IMR-90 (cell line): ENCODE measurements at regions not wholly inside any gene's neighbourhood (a gene's known extent, or its start where the extent isn't known, plus 50 kb on each side); places are given as distances from the start of the nearest gene placed in this dataset.

ENCODE experiments used
- ATAC-seq: fragments of 200-7000 bp; cut with Tn5 transposase; 2 replicates; pipeline ENCODE4 v1.9.1; 2020; ENCODE audit warnings: low read depth, mild to moderate bottlenecking, moderate library complexity
- BruUV-seq: library from RNA; stranded (reverse); fragments of 400-500 nt; replicated peaks from 2 replicates; lab custom pipeline; 2021; lab: Mats Ljungman, UMichigan
- CTCF ChIA-PET: fragments of 300-600 bp; formaldehyde crosslinking; extraction: SDS; loops from one replicate; lab custom pipeline; 2021; ENCODE audit warnings: antibody characterized with exemption; lab: Yijun Ruan, JAX
- POLR2A ChIA-PET: fragments of 300-600 bp; sonication (Branson Sonifier 250); formaldehyde crosslinking; loops from one replicate; lab custom pipeline; 2022; ENCODE audit warnings: antibody characterized with exemption; ENCODE audit not compliant: unreplicated experiment; lab: Charles Lee
- DNase-seq: peaks from one replicate; pipeline ENCODE4 v3.0.0; 2013
- H2AFZ ChIP-seq: replicated peaks from 2 replicates; pipeline ENCODE3; 2013; ENCODE audit warnings: low read length, mild to moderate bottlenecking; ENCODE audit not compliant: poor library complexity
- H2AK5ac ChIP-seq: 2 replicates; pipeline ENCODE4 v1.6.1; 2013; ENCODE audit warnings: low read depth, low read length, inconsistent platforms
- H2AK9ac ChIP-seq: replicated peaks from 2 replicates; pipeline ENCODE3; 2013; ENCODE audit warnings: mild to moderate bottlenecking, low read depth, low read length, moderate library complexity; ENCODE audit not compliant: poor library complexity
- H2BK120ac ChIP-seq: 2 replicates; pipeline ENCODE4 v1.6.1; 2013; ENCODE audit warnings: low read depth, low read length, inconsistent platforms
- H2BK15ac ChIP-seq: 3 replicates; pipeline ENCODE4 v1.6.1; 2013; ENCODE audit warnings: low read depth, low read length, inconsistent platforms
- H2BK20ac ChIP-seq: 2 replicates; pipeline ENCODE4 v1.6.1; 2013; ENCODE audit warnings: low read depth, mild to moderate bottlenecking, inconsistent platforms, low read length, moderate library complexity
- H2BK5ac ChIP-seq: 2 replicates; pipeline ENCODE4 v1.6.1; 2013; ENCODE audit warnings: mild to moderate bottlenecking, low read depth, low read length, inconsistent platforms; ENCODE audit not compliant: poor library complexity, severe bottlenecking
- H3K14ac ChIP-seq: replicated peaks from 2 replicates; pipeline ENCODE4 v1.6.1; 2013; ENCODE audit warnings: low read depth, low read length, inconsistent platforms
- H3K18ac ChIP-seq: 2 replicates; pipeline ENCODE4 v1.6.1; 2013; ENCODE audit warnings: low read depth, low read length, control low read depth
- H3K23ac ChIP-seq: 2 replicates; pipeline ENCODE4 v1.6.1; 2013; ENCODE audit warnings: low read depth, low read length, inconsistent platforms
- H3K27ac ChIP-seq: 2 replicates; pipeline ENCODE4 v1.5.1; 2013; ENCODE audit warnings: mild to moderate bottlenecking, control low read depth, low read length; ENCODE audit not compliant: insufficient read depth
- H3K27me3 ChIP-seq: 2 replicates; pipeline ENCODE4 v1.6.1; 2013; ENCODE audit warnings: low read length; ENCODE audit not compliant: control insufficient read depth, insufficient read depth
- H3K36me3 ChIP-seq: 2 replicates; pipeline ENCODE4 v1.6.1; 2013; ENCODE audit warnings: low read length, mixed read lengths; ENCODE audit not compliant: control insufficient read depth, insufficient read depth
- H3K4ac ChIP-seq: 2 replicates; pipeline ENCODE4 v1.6.1; 2013; ENCODE audit warnings: low read depth, low read length, inconsistent platforms
- H3K4me1 ChIP-seq: 2 replicates; pipeline ENCODE4 v1.6.1; 2013; ENCODE audit warnings: low read length, mixed read lengths; ENCODE audit not compliant: control insufficient read depth, insufficient read depth
- H3K4me2 ChIP-seq: 2 replicates; pipeline ENCODE4 v1.6.1; 2013; ENCODE audit warnings: low read depth, mild to moderate bottlenecking, control low read depth, low read length, moderate library complexity
- H3K4me3 ChIP-seq: 2 replicates; pipeline ENCODE4 v1.5.1; 2013; ENCODE audit warnings: low read depth, mild to moderate bottlenecking, control low read depth, low read length, moderate library complexity; ENCODE audit not compliant: insufficient read depth
- H3K56ac ChIP-seq: 2 replicates; pipeline ENCODE4 v1.6.1; 2013; ENCODE audit warnings: low read length, inconsistent platforms; ENCODE audit not compliant: insufficient read depth; ENCODE audit errors: extremely low read depth
- H3K79me1 ChIP-seq, 2 experiments: 2 replicates each; pipeline ENCODE4 v1.6.1; 2013; ENCODE audit warnings: low read length in 2 of 2, inconsistent platforms in 1 of 2, low read depth in 1 of 2
- H3K9ac ChIP-seq: 2 replicates; pipeline ENCODE4 v1.6.1; 2013; ENCODE audit warnings: low read depth, low read length, control low read depth
- H3K9me1 ChIP-seq: 2 replicates; pipeline ENCODE4 v1.6.1; 2013; ENCODE audit warnings: low read length, inconsistent platforms; ENCODE audit not compliant: insufficient read depth
- H3K9me3 ChIP-seq: 2 replicates; pipeline ENCODE4 v1.6.1; 2013; ENCODE audit warnings: low read length; ENCODE audit not compliant: control insufficient read depth, insufficient read depth
- H4K20me1 ChIP-seq: 2 replicates; pipeline ENCODE4 v1.6.1; 2013; ENCODE audit warnings: low read length, inconsistent platforms; ENCODE audit not compliant: insufficient read depth
- H4K5ac ChIP-seq: 2 replicates; pipeline ENCODE4 v1.6.1; 2013; ENCODE audit warnings: mild to moderate bottlenecking, low read depth, low read length, control low read depth
- H4K8ac ChIP-seq, 2 experiments: 2 replicates each; pipeline ENCODE4 v1.6.1; 2013; ENCODE audit warnings: low read depth in 2 of 2, low read length in 2 of 2, control low read depth in 1 of 2, inconsistent platforms in 1 of 2
- H4K91ac ChIP-seq: 2 replicates; pipeline ENCODE4 v1.6.1; 2013; ENCODE audit warnings: low read depth, low read length, inconsistent platforms; ENCODE audit not compliant: insufficient read depth
- BHLHE40 ChIP-seq: fragments of 150-350 bp; IDR thresholded peaks from 2 replicates; pipeline ENCODE4 v1.6.1; 2016; ENCODE audit warnings: mild to moderate bottlenecking, low read depth, low read length
- CEBPB ChIP-seq: IDR thresholded peaks from 2 replicates; pipeline ENCODE4 v1.6.1; 2012; ENCODE audit warnings: low read depth, low read length, improper control_type of control experiment
- CHD1 ChIP-seq: IDR thresholded peaks from 2 replicates; pipeline ENCODE4 v1.6.1; 2012; ENCODE audit warnings: low read depth, low read length, improper control_type of control experiment
- CTCF ChIP-seq: conservative IDR thresholded peaks from 2 replicates; pipeline ENCODE4 v1.5.1; 2012; ENCODE audit warnings: mild to moderate bottlenecking, low read depth, low read length, improper control_type of control experiment
- FOS ChIP-seq: fragments of 150-350 bp; IDR thresholded peaks from 2 replicates; pipeline ENCODE4 v1.6.1; 2016; ENCODE audit warnings: low read depth, low read length
- MAFK ChIP-seq: IDR thresholded peaks from 2 replicates; pipeline ENCODE4 v1.6.1; 2012; ENCODE audit warnings: low read depth, low read length, improper control_type of control experiment
- MXI1 ChIP-seq: IDR thresholded peaks from 2 replicates; pipeline ENCODE4 v1.6.1; 2012; ENCODE audit warnings: low read depth, mild to moderate bottlenecking, low read length, moderate library complexity, borderline replicate concordance
- NFE2L2 ChIP-seq: fragments of 150-350 bp; IDR thresholded peaks from 2 replicates; pipeline ENCODE4 v1.6.1; 2016; ENCODE audit warnings: low read depth, mild to moderate bottlenecking, low read length
- POLR2A ChIP-seq: IDR thresholded peaks from 2 replicates; pipeline ENCODE4 v1.6.1; 2012; ENCODE audit warnings: mild to moderate bottlenecking, low read depth, low read length
- RAD21 ChIP-seq: IDR thresholded peaks from 2 replicates; pipeline ENCODE4 v1.6.1; 2012; ENCODE audit warnings: low read length, improper control_type of control experiment
- RFX5 ChIP-seq: IDR thresholded peaks from 2 replicates; pipeline ENCODE4 v1.8.0; 2012; ENCODE audit warnings: low read depth, mild to moderate bottlenecking, low read length, moderate library complexity
- WGBS, 2 experiments: methylation state at CpG; one replicate each; pipeline versions ENCODE4 v1.1.5 to v1.1.7; 2013; ENCODE audit warnings: missing lambda C conversion rate in 2 of 2; ENCODE audit not compliant: insufficient read length in 1 of 2; ENCODE audit errors: extremely low coverage in 2 of 2; 5-methylcytosine and 5-hydroxymethylcytosine counted together
- dilution Hi-C: fragments of 300-500 bp; cut with HindIII; formaldehyde crosslinking; loops from one replicate; pipeline ENCODE4 v1.14.3; 2018; ENCODE audit warnings: low sequenced_read_pairs; ENCODE audit not compliant: unreplicated experiment
- in situ Hi-C: fragments of 300-500 bp; cut with MboI; formaldehyde crosslinking; loops from 3 replicates; pipeline ENCODE4 v1.14.3; 2019; ENCODE audit warnings: low sequenced_read_pairs, inconsistent platforms, mixed read lengths
- intact Hi-C: fragments of 100-400 bp; cut with micrococcal nuclease; formaldehyde crosslinking; loops from 2 replicates; pipeline ENCODE4 v1.10.0; 2022
- TF ChIP-seq, protein P1 (sequence below): fragments of 150-350 bp; IDR thresholded peaks from 2 replicates; pipeline ENCODE4 v1.6.1; 2016; ENCODE audit warnings: low read depth, mild to moderate bottlenecking, low read length, moderate library complexity, borderline replicate concordance

DNA sequence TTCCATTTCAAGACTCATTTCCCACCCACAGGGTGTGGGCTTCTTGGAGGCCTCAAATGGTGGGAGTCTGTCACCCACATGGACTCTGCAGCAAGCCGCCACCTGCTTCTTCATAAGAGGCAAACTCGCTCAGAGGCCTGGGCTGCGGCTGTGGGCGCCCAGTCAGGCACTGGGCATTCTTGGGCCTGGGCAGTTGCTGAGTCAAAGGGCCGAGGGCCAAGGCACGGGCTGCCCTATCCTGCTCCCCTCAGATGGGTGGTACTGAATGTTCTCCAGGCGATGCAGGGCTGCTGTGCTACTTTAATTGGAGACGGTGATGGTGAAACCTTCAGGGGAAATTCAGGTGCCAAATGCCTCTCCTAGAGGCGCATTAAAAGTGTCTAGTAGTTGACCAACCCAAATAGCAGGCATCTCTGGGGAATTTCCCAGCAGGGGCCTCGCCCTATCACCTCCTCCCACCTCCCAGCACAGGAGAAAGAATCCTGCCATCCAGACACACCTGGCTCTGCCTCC is 57.9 kb downstream of the MAFB start:
- Histone ChIP-seq H3K4ac (no peak overlapping the region), H2BK20ac (no peak overlapping the region), H3K79me1 (no peaks in the 10 kb centered on the region), H2AK5ac (no peak overlapping the region), H3K56ac (no peak overlapping the region), H3K14ac (no peak overlapping the region), H3K36me3 (no peaks in the 10 kb centered on the region), H3K27me3 (no peaks in the 10 kb centered on the region; the same call in 1 of the 2 replicates), H4K20me1 (no peaks in the 10 kb centered on the region), H4K5ac (no peak overlapping the region), H3K27ac (no peak overlapping the region), H2BK15ac (no peak overlapping the region), H2BK5ac (no peak overlapping the region), H3K9me1 (no peaks in the 10 kb centered on the region), H4K8ac (no peak overlapping the region), H2BK120ac (no peak overlapping the region), H3K23ac (no peak overlapping the region), H2AFZ (no peak overlapping the region), H3K9ac (no peak overlapping the region), H4K91ac (no peak overlapping the region), H2AK9ac (no peak overlapping the region), H3K18ac (no peak overlapping the region), H3K4me2 (no peak overlapping the region), H3K9me3 (no peaks in the 10 kb centered on the region), H3K4me1 (no peaks in the 10 kb centered on the region), H3K4me3 (no peak overlapping the region)
- dilution Hi-C loops (no loop called here), in situ Hi-C loops (no loop called here), intact Hi-C loops (no loop called here)
- no TSS peak for BruUV-seq
- no peak for DNase-seq
- 58% methylated on average over 5 of the region's 10 CpGs; no CpG with 5 or more reads in 1 of the 2 experiments for WGBS, 2 experiments
- ChIA-PET POLR2A (no interaction called here), CTCF (no interaction called here)
- no peak for ATAC-seq
- no peak for TF ChIP-seq MAFK
- TF ChIP-seq CTCF: no peak
- TF ChIP-seq FOS: no peak
- no peak for TF ChIP-seq POLR2A
- no peak for TF ChIP-seq CHD1
- no peak for TF ChIP-seq MXI1
- no peak for TF ChIP-seq RFX5
- TF ChIP-seq, protein P1, sequence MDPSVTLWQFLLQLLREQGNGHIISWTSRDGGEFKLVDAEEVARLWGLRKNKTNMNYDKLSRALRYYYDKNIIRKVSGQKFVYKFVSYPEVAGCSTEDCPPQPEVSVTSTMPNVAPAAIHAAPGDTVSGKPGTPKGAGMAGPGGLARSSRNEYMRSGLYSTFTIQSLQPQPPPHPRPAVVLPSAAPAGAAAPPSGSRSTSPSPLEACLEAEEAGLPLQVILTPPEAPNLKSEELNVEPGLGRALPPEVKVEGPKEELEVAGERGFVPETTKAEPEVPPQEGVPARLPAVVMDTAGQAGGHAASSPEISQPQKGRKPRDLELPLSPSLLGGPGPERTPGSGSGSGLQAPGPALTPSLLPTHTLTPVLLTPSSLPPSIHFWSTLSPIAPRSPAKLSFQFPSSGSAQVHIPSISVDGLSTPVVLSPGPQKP: no peak
- TF ChIP-seq CEBPB: no peak
- no peak for TF ChIP-seq NFE2L2
- TF ChIP-seq BHLHE40: no peak
- no peak for TF ChIP-seq RAD21
